ENCODE measurements at regions not wholly inside any gene's neighbourhood (a gene's known extent, or its start where the extent isn't known, plus 50 kb on each side); places are given as distances from the start of the nearest gene placed in this dataset.

DNA sequence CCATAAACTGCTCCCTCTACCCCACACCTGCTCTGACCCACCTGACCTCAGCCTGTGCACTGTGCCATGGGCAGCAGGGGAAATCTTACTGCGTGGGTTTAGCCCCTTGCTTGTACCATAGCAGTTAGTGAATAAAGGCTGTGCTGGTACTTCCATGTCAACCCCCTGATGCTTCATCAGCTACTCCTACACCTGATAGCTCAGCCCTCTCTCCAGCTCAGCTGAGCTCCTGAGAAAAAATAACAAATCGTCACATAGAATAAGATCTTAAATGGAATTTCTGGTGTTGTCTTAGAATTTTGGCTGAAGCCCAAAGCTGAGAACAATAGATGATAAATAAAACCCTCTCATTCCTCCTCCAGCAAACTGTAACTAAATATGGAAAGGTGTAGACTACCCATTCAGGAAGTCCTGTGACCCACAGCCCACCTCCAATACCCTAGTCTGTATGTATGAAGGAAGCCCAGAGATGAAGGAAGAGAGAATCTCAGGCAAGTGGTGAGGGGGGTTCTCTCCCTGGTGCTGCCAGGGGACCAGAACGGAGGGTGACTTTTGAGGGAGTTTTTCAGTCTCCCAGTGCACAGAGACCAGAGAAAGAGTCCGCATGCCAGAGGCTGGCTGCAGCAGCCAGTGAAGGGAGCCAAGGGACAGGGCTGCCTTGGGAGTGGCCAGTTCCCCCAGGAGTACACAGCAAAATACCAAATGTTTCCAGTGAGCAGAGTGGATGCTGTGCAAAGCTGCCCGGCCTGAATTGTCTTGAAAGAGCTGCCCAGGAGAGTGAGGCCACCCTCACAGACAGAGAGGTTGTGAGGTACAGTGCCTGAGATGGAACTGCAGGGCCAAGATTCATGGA lies 227.3 kb downstream of the QDPR start:
- Histone ChIP-seq H3K27ac (ENCODE audit: low read depth in 1 of 2, low read length in 1 of 2) (no peak overlapping the region), H3K4me3 (no peak overlapping the region), H3K9me3 (ENCODE audit: control insufficient read depth in 4 of 4, insufficient read depth in 3 of 4, low read length in 3 of 4) (no peaks in the 10 kb centered on the region), H3K36me3 (ENCODE audit: control insufficient read depth in 4 of 4, insufficient read depth in 4 of 4, low read length in 4 of 4) (no peaks in the 10 kb centered on the region), H3K4me1 (ENCODE audit: control insufficient read depth in 5 of 5, insufficient read depth in 5 of 5, low read length in 5 of 5) (peaks cover 0 to 5% (median 0%) of the 10 kb centered on the region in 5 donors), H3K27me3 (ENCODE audit: control insufficient read depth in 3 of 3, insufficient read depth in 3 of 3, low read length in 2 of 3) (peaks cover 0 to 15% (median 0%) of the 10 kb centered on the region in 3 donors), H3K9ac (ENCODE audit: insufficient read depth in 1 of 2, low read length in 2 of 2) (no peak overlapping the region)
- no peak for ATAC-seq (ENCODE audit: insufficient read depth, low FRiP score)
- 52 to 74% methylated on average over 5 of the region's 5 CpGs for WGBS, 2 donors
- TF ChIP-seq, protein P1, sequence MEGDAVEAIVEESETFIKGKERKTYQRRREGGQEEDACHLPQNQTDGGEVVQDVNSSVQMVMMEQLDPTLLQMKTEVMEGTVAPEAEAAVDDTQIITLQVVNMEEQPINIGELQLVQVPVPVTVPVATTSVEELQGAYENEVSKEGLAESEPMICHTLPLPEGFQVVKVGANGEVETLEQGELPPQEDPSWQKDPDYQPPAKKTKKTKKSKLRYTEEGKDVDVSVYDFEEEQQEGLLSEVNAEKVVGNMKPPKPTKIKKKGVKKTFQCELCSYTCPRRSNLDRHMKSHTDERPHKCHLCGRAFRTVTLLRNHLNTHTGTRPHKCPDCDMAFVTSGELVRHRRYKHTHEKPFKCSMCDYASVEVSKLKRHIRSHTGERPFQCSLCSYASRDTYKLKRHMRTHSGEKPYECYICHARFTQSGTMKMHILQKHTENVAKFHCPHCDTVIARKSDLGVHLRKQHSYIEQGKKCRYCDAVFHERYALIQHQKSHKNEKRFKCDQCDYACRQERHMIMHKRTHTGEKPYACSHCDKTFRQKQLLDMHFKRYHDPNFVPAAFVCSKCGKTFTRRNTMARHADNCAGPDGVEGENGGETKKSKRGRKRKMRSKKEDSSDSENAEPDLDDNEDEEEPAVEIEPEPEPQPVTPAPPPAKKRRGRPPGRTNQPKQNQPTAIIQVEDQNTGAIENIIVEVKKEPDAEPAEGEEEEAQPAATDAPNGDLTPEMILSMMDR (IDR thresholded peaks at IDR 0.05; ENCODE audit: control extremely low read depth, extremely low read depth): no peak
- no peak for DNase-seq

DNA sequence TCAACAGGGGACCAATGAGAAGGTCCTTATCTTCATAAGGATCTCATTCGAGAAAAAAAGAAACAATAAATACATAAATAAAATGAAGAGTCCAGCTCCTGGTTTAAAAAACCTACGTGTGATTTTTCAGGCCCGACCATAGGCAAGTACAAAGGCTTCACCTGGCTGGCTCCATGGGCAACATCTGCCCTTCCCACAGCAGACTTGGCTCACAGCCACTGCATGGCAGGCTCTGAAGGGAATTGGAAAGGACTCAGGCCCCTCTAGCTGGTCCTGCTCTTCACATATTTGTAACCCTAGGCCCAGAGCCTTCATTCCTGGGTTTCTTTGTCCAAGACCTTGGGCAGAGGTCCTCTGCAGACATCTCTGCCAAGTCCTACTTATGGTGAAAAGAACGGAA lies 228.1 kb downstream of the QDPR start:
- peaks cover 0 to 5% (median 0%) of the 10 kb centered on the region in 5 donors for H3K4me1 ChIP-seq (ENCODE audit: control insufficient read depth in 5 of 5, insufficient read depth in 5 of 5, low read length in 5 of 5)
- TF ChIP-seq, protein P1 (IDR thresholded peaks at IDR 0.05; ENCODE audit: control extremely low read depth, extremely low read depth): no peak
- no peaks in the 10 kb centered on the region for H3K36me3 ChIP-seq (ENCODE audit: control insufficient read depth in 4 of 4, insufficient read depth in 4 of 4, low read length in 4 of 4)
- H3K4me3 ChIP-seq: no peak overlapping the region
- no peak overlapping the region for H3K27ac ChIP-seq (ENCODE audit: low read depth in 1 of 2, low read length in 1 of 2)
- DNase-seq (no peak), ATAC-seq (ENCODE audit: insufficient read depth, low FRiP score) (no peak)
- WGBS, 2 donors: 82 to 87% methylated on average over 4 of the region's 4 CpGs
- no peaks in the 10 kb centered on the region for H3K9me3 ChIP-seq (ENCODE audit: control insufficient read depth in 4 of 4, insufficient read depth in 3 of 4, low read length in 3 of 4)
- H3K27me3 ChIP-seq (ENCODE audit: control insufficient read depth in 3 of 3, insufficient read depth in 3 of 3, low read length in 2 of 3): peaks cover 0 to 12% (median 0%) of the 10 kb centered on the region in 3 donors
- no peak overlapping the region for H3K9ac ChIP-seq (ENCODE audit: insufficient read depth in 1 of 2, low read length in 2 of 2)

DNA sequence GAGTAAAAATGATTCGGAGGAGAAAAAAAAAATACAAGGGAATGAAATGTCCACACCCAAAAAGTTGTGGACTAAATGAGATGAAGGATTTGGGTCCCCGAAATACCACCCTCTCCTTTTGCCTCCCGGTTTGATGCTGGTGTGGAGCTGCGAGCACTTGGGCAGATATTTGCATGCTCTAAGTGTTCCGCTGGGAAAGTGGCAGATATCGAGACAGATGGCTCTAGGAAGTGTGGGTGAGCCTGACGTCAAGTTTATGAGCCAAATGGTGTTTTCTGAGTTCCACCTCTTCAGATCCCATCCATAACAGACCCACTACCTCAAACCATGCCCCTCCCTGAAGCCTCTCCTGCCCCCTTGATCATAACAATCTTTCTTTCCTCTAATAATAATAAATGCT lies 228.6 kb downstream of the QDPR start:
- 93 to 94% methylated on average over 7 of the region's 7 CpGs for WGBS, 2 donors
- DNase-seq: no peak
- TF ChIP-seq, protein P1 (IDR thresholded peaks at IDR 0.05; ENCODE audit: control extremely low read depth, extremely low read depth): no peak
- Histone ChIP-seq H3K4me3 (no peak overlapping the region), H3K9ac (ENCODE audit: insufficient read depth in 1 of 2, low read length in 2 of 2) (no peak overlapping the region), H3K27ac (ENCODE audit: low read depth in 1 of 2, low read length in 1 of 2) (no peak overlapping the region), H3K36me3 (ENCODE audit: control insufficient read depth in 4 of 4, insufficient read depth in 4 of 4, low read length in 4 of 4) (no peaks in the 10 kb centered on the region), H3K9me3 (ENCODE audit: control insufficient read depth in 4 of 4, insufficient read depth in 3 of 4, low read length in 3 of 4) (no peaks in the 10 kb centered on the region), H3K27me3 (ENCODE audit: control insufficient read depth in 3 of 3, insufficient read depth in 3 of 3, low read length in 2 of 3) (peaks cover 0 to 12% (median 0%) of the 10 kb centered on the region in 3 donors), H3K4me1 (ENCODE audit: control insufficient read depth in 5 of 5, insufficient read depth in 5 of 5, low read length in 5 of 5) (peaks cover 0 to 5% (median 0%) of the 10 kb centered on the region in 5 donors)
- no peak for ATAC-seq (ENCODE audit: insufficient read depth, low FRiP score)
